ENCODE measurements at regions not wholly inside any gene's neighbourhood (a gene's known extent, or its start where the extent isn't known, plus 50 kb on each side); places are given as distances from the start of the nearest gene placed in this dataset.
A peak's percentile ranks its signal among the peaks of the same experiment; 100 is the strongest.
"Not testable (repeated sequence)": the region's sequence is repeated elsewhere in the genome, so short reads cannot be mapped to it uniquely, and the experiment has no call there.

GRCh38 chr5:91315701-91316100 lies 67.4 kb downstream of the ARRDC3 start:
- intact Hi-C loops (cut with micrococcal nuclease), result loop anchor here (2.0 to 10.0 kb wide), 2 partner anchors 51 to 153 kb away; no protein-coding TSS in a partner anchor
- CTCF ChIA-PET, result interaction anchor here (3.6 kb wide), 1 partner anchor 69 kb away, joined by 18 read pairs; no protein-coding TSS in a partner anchor
- DNase-seq, result no peak
- H3K4me1 Mint-ChIP-seq (ENCODE audit: low read depth), result peaks cover 54% of the 10 kb centered on the region
- peak overlapping the region; percentile 33 for H3K27ac Mint-ChIP-seq
- POLR2A ChIA-PET, result no interaction called here
- no peaks in the 10 kb centered on the region for H3K27me3 Mint-ChIP-seq
- no peak overlapping the region for H3K4me3 Mint-ChIP-seq
- H3K36me3 Mint-ChIP-seq, result peaks cover 2% of the 10 kb centered on the region
- no peaks in the 10 kb centered on the region for H3K9me3 Mint-ChIP-seq

- intact Hi-C loops (cut with micrococcal nuclease), result loop anchor here (1.0 to 10.0 kb wide), 5 partner anchors 18 to 151 kb away; no protein-coding TSS in a partner anchor
- H3K36me3 Mint-ChIP-seq, result peaks cover 2% of the 10 kb centered on the region
- ChIA-PET POLR2A (interaction anchor here (0.8 to 5.0 kb wide), 5 partner anchors 33 to 70 kb away, joined by 3 to 49 read pairs (median 19); partner anchors contain the start of gene ARRDC3), CTCF (interaction anchor here (0.7 to 3.7 kb wide), 9 partner anchors 15 to 95 kb away, joined by 3 to 15 read pairs (median 5); partner anchors contain the start of gene ARRDC3)
- H3K27me3 Mint-ChIP-seq, result no peaks in the 10 kb centered on the region
- H3K4me3 Mint-ChIP-seq, result peak overlapping the region; percentile 77
- DNase-seq, result peak; percentile 93
- peak overlapping the region; percentile 95 for H3K27ac Mint-ChIP-seq
- H3K4me1 Mint-ChIP-seq (ENCODE audit: low read depth), result peaks cover 49% of the 10 kb centered on the region
- no peaks in the 10 kb centered on the region for H3K9me3 Mint-ChIP-seq
These were observed 69.1 kb downstream of the ARRDC3 start for GRCh38 chr5:91313757-91314673.

GRCh38 chr5:91312698-91313097 lies 70.4 kb downstream of the ARRDC3 start:
- intact Hi-C loops (cut with micrococcal nuclease), result loop anchor here (10.0 kb wide), 1 partner anchor 48 kb away; no protein-coding TSS in a partner anchor
- ChIA-PET CTCF (interaction anchor here (1.3 to 3.7 kb wide), 3 partner anchors 32 to 72 kb away, joined by 5 to 15 read pairs (median 9); partner anchors contain the start of gene ARRDC3), POLR2A (interaction anchor here (0.6 to 5.0 kb wide), 5 partner anchors 32 to 453 kb away, joined by 3 to 49 read pairs (median 13); partner anchors contain the start of gene ARRDC3)
- Mint-ChIP-seq H3K27ac (peak overlapping the region; percentile 95), H3K36me3 (peaks cover 2% of the 10 kb centered on the region), H3K27me3 (no peaks in the 10 kb centered on the region), H3K4me1 (ENCODE audit: low read depth) (peaks cover 45% of the 10 kb centered on the region), H3K9me3 (no peaks in the 10 kb centered on the region), H3K4me3 (peak overlapping the region; percentile 77)
- no peak for DNase-seq

- peaks cover 45% of the 10 kb centered on the region for H3K4me1 Mint-ChIP-seq (ENCODE audit: low read depth)
- H3K36me3 Mint-ChIP-seq, result peaks cover 2% of the 10 kb centered on the region
- CTCF ChIA-PET, result interaction anchor here (1.1 to 3.7 kb wide), 4 partner anchors 31 to 132 kb away, joined by 3 to 17 read pairs (median 9); no protein-coding TSS in a partner anchor
- H3K27ac Mint-ChIP-seq, result peak overlapping the region; percentile 95
- DNase-seq, result peak; percentile 82
- POLR2A ChIA-PET, result interaction anchor here (0.6 to 5.0 kb wide), 8 partner anchors 11 to 72 kb away, joined by 3 to 49 read pairs (median 4); partner anchors contain the start of gene ARRDC3
- H3K4me3 Mint-ChIP-seq, result peak overlapping the region; percentile 61
- intact Hi-C loops (cut with micrococcal nuclease), result loop anchor here (1.0 to 10.0 kb wide), 4 partner anchors 47 to 142 kb away; no protein-coding TSS in a partner anchor
- no peaks in the 10 kb centered on the region for H3K9me3 Mint-ChIP-seq
- no peaks in the 10 kb centered on the region for H3K27me3 Mint-ChIP-seq
These were observed 71.2 kb downstream of the ARRDC3 start for GRCh38 chr5:91311697-91312501.

- Mint-ChIP-seq H3K4me1 (ENCODE audit: low read depth) (peaks cover 45% of the 10 kb centered on the region), H3K4me3 (peak overlapping the region; percentile 61)
- no peak for DNase-seq
These were observed 71.9 kb downstream of the ARRDC3 start for GRCh38 chr5:91311168-91311696.

GRCh38 chr5:91308157-91308556 lies 75.0 kb downstream of the ARRDC3 start:
- H3K27ac Mint-ChIP-seq; H3K27me3 Mint-ChIP-seq; H3K9me3 Mint-ChIP-seq; H3K4me3 Mint-ChIP-seq; POLR2A ChIA-PET; CTCF ChIA-PET; intact Hi-C loops (cut with micrococcal nuclease); DNase-seq; H3K36me3 Mint-ChIP-seq: not testable (repeated sequence)
- peaks cover 25% of the 10 kb centered on the region for H3K4me1 Mint-ChIP-seq (ENCODE audit: low read depth)

More at GRCh38 chr5:91311168-91311696, 71.9 kb downstream of the ARRDC3 start:
- peaks cover 2% of the 10 kb centered on the region for H3K36me3 Mint-ChIP-seq
- H3K9me3 Mint-ChIP-seq, result no peaks in the 10 kb centered on the region
- H3K27me3 Mint-ChIP-seq, result no peaks in the 10 kb centered on the region
- ChIA-PET CTCF (interaction anchor here (1.1 to 3.7 kb wide), 4 partner anchors 31 to 132 kb away, joined by 3 to 17 read pairs (median 9); no protein-coding TSS in a partner anchor), POLR2A (interaction anchor here (0.9 to 5.0 kb wide), 7 partner anchors 10 to 72 kb away, joined by 3 to 49 read pairs (median 5); partner anchors contain the start of gene ARRDC3)
- intact Hi-C loops (cut with micrococcal nuclease), result loop anchor here (1.0 to 10.0 kb wide), 4 partner anchors 46 to 141 kb away; no protein-coding TSS in a partner anchor
- peak overlapping the region; percentile 95 for H3K27ac Mint-ChIP-seq

- peaks cover 14% of the 10 kb centered on the region for H3K4me1 Mint-ChIP-seq (ENCODE audit: low read depth)
- intact Hi-C loops (cut with micrococcal nuclease), result no loop called here
- no peak overlapping the region for H3K27ac Mint-ChIP-seq
- CTCF ChIA-PET, result no interaction called here
- POLR2A ChIA-PET, result interaction anchor here (1.3 kb wide), 1 partner anchor 73 kb away, joined by 4 read pairs; no protein-coding TSS in a partner anchor
- H3K9me3 Mint-ChIP-seq, result no peaks in the 10 kb centered on the region
- no peak overlapping the region for H3K4me3 Mint-ChIP-seq
- no peak for DNase-seq
- no peaks in the 10 kb centered on the region for H3K27me3 Mint-ChIP-seq
- H3K36me3 Mint-ChIP-seq, result peaks cover 2% of the 10 kb centered on the region
These were observed 76.1 kb downstream of the ARRDC3 start for GRCh38 chr5:91307048-91307447.

GRCh38 chr5:91306497-91306896 lies 76.6 kb downstream of the ARRDC3 start:
- Mint-ChIP-seq H3K4me3 (no peak overlapping the region), H3K4me1 (ENCODE audit: low read depth) (peaks cover 8% of the 10 kb centered on the region), H3K27me3 (no peaks in the 10 kb centered on the region), H3K27ac (no peak overlapping the region), H3K36me3 (peaks cover 2% of the 10 kb centered on the region), H3K9me3 (no peaks in the 10 kb centered on the region)
- intact Hi-C loops (cut with micrococcal nuclease), result no loop called here
- CTCF ChIA-PET, result no interaction called here
- no peak for DNase-seq
- POLR2A ChIA-PET, result interaction anchor here (1.3 kb wide), 1 partner anchor 74 kb away, joined by 4 read pairs; no protein-coding TSS in a partner anchor

- Mint-ChIP-seq H3K4me1 (ENCODE audit: low read depth) (no peaks in the 10 kb centered on the region), H3K36me3 (no peaks in the 10 kb centered on the region), H3K4me3 (no peak overlapping the region), H3K9me3 (no peaks in the 10 kb centered on the region), H3K27me3 (no peaks in the 10 kb centered on the region), H3K27ac (no peak overlapping the region)
- ChIA-PET POLR2A (interaction anchor here (1.3 kb wide), 1 partner anchor 75 kb away, joined by 4 read pairs; no protein-coding TSS in a partner anchor), CTCF (interaction anchor here (0.6 kb wide), 1 partner anchor 569 kb away, joined by 6 read pairs; no protein-coding TSS in a partner anchor)
- intact Hi-C loops (cut with micrococcal nuclease), result no loop called here
- DNase-seq, result no peak
These were observed 77.5 kb downstream of the ARRDC3 start for GRCh38 chr5:91305640-91306039.

- H3K27me3 Mint-ChIP-seq; H3K4me3 Mint-ChIP-seq; H3K27ac Mint-ChIP-seq; POLR2A ChIA-PET; DNase-seq; H3K36me3 Mint-ChIP-seq; intact Hi-C loops (cut with micrococcal nuclease); H3K9me3 Mint-ChIP-seq; H3K4me1 Mint-ChIP-seq (ENCODE audit: low read depth); CTCF ChIA-PET: not testable (repeated sequence)
These were observed 79.1 kb downstream of the ARRDC3 start for GRCh38 chr5:91304015-91304414.

- intact Hi-C loops (cut with micrococcal nuclease), result no loop called here
- H3K27ac Mint-ChIP-seq, result no peak overlapping the region
- H3K4me1 Mint-ChIP-seq (ENCODE audit: low read depth), result no peaks in the 10 kb centered on the region
- H3K9me3 Mint-ChIP-seq, result no peaks in the 10 kb centered on the region
- H3K27me3 Mint-ChIP-seq, result no peaks in the 10 kb centered on the region
- CTCF ChIA-PET, result interaction anchor here (2.2 kb wide), 1 partner anchor 12 kb away, joined by 10 read pairs; no protein-coding TSS in a partner anchor
- no peak for DNase-seq
- no peak overlapping the region for H3K4me3 Mint-ChIP-seq
- no peaks in the 10 kb centered on the region for H3K36me3 Mint-ChIP-seq
- POLR2A ChIA-PET, result no interaction called here
These were observed 80.2 kb downstream of the ARRDC3 start for GRCh38 chr5:91302958-91303357.
